HG03060 (cell line): ENCODE measurements at regions not wholly inside any gene's neighbourhood (a gene's known extent, or its start where the extent isn't known, plus 50 kb on each side); places are given as distances from the start of the nearest gene placed in this dataset.
"Not testable (repeated sequence)": the region's sequence is repeated elsewhere in the genome, so short reads cannot be mapped to it uniquely, and the experiment has no call there.

Source experiments
- ATAC-seq: cut with Tn5 transposase; IDR thresholded peaks from one replicate; pipeline ENCODE4 v1.9.1; 2021; ENCODE audit warnings: low read depth, moderate number of reproducible peaks; ENCODE audit not compliant: unreplicated experiment

- no peak for ATAC-seq
Observed at GRCh38 chr11:42407341-42407740, 904.5 kb upstream of the API5 start.

DNA sequence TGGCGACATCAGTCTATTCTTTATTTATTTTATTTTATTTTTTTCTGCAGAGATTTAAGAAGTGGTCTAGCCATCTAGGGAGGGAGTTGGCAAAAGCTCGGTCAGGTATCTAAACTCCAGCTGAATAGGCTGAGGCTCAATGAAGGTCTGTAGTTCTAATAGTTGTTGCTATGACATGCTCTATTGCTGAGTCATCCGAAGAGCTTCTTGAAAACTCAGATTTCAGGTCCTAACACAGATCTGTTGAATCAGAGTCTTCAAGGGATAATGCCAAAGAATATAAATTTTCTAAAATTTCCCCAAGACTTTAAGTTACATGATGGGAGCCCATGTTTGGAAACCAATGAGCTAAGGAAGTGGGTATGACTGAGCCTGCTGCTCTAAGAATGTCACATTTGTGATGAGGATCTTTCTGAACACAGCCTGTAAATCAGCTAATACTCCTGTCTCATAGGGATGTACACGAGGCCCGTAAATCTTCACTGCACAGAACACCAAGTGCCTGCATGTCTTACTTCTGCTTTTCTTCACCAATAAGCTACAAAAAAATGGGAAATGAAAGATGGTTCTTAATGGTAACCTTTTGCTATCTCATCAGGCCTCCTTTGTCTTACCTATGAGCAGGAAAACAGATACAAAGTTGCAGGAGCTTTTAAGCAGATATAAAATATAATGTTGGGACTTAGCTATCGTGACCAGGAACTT lies 901.4 kb upstream of the API5 start:
- peak; percentile 68 for ATAC-seq

- no peak for ATAC-seq
Observed at GRCh38 chr11:42412590-42412989, 899.2 kb upstream of the API5 start.

GRCh38 chr11:42417691-42418090 lies 894.1 kb upstream of the API5 start:
- no peak for ATAC-seq

DNA sequence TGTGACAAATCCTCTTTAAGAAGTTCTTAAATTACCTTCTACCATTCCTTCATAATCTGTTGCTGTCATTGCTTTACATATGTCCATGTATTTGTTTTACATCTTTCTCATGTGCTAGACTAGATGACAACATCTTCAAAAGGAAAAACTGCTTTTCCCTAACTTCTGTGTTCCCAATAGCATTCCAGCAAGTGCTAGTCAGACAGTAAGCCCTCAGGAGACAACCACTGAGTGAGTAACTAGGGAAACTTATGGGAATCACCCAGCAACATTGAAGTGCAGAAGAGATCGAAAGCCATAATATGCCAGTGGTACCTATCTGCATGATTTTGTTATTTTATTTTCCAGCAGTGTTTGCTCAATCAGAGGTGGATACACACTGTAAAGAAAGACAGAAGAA lies 889.7 kb upstream of the API5 start:
- no peak for ATAC-seq

- ATAC-seq = not testable (repeated sequence)
Observed at GRCh38 chr11:42434911-42435310, 876.9 kb upstream of the API5 start.

DNA sequence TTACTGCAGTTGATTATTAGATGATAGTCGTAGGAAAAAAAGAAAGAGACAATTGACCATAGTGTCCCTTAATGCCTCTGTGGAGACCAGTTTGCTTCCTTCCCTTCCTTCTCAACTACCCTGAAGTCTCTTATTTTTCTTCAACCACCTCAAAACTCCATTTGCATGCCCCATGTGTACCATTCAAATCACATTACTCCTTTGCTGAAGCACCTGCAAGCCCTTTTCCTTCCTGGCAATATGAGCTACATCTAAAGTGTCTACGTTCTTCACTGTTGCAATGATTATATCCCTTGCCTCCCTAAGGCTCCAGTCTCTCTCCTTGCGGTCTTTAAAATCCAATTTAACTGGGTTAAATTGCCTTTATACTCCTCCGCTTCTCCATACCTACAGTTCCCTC lies 867.4 kb upstream of the API5 start:
- no peak for ATAC-seq

- no peak for ATAC-seq
Observed at GRCh38 chr11:42462558-42463310, 849.1 kb upstream of the API5 start.

- no peak for ATAC-seq
Observed at GRCh38 chr11:42465623-42466022, 846.2 kb upstream of the API5 start.

DNA sequence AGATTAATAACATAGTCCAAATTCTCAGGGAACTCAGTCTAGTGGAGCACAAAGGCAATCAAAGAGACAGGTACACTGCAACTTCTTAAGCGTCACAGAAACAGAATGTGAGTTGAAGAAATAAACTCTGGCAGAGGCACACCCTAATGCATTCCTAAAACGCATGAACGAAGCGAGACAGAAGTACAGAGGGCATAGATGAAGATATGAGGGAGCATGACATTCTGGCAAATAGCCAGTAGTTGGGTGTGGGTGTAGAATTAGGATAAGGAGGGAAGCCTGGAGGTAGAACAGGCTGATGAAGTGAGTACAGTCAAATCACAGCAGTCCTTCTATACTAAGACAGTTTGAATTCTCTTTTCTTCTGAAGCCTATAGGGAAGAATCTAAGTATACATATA lies 838.7 kb upstream of the API5 start:
- ATAC-seq = no peak

DNA sequence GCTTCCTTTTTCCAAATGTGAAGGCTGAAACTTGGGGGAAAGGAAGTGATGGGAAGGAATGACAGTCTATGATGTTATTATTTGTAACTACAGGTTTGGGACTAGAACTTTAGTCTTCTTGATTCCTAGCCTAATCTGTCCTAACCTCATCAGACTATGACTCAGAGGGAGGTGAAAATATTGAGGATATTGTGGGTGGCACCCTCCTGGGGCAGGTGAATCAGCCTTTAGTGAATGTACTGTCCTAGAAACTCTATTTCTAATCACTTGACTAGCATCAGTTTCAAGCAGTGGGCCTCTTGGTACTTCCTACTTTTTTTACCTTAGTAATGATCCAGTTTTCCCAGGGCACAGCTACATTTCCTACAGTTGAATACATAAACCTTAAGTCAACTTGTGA lies 829.0 kb upstream of the API5 start:
- no peak for ATAC-seq

DNA sequence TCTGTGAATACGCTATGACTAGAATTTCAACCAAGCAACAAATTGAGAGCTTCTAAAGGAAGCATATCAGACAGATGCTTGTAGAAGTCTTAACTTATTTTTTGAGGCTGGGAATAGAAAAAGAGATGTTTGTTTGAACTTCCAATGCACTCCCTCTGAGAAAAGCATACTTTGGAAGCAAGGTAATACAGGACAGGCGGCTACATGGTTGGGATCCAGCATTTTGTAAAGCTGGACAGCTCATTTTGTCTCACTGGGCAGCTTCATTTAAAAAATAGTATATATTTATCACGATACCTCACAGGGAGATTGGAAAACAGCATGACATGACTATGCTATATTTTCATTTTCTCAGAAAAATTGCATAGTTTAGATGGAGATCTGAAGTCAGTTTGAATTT lies 821.3 kb upstream of the API5 start:
- ATAC-seq = no peak

DNA sequence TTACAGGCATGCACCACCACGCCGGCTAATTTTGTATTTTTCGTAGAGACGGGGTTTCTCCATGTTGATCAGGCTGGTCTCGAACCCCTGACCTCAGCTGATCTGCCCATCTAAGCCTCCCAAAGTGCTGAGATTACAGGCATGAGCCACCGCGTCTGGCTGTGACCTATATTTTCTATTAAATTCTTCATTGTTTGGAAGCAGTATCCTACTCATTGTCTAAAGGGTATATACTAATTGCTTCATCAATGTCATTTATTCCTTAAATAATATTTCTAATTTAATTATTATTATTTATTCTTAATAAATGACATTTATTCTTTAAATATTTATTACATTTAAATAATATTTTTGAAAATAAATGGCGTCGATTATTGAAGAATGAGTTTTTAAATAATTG lies 817.3 kb upstream of the API5 start:
- no peak for ATAC-seq

- ATAC-seq = no peak
Observed at GRCh38 chr11:42498971-42499370, 812.8 kb upstream of the API5 start.

DNA sequence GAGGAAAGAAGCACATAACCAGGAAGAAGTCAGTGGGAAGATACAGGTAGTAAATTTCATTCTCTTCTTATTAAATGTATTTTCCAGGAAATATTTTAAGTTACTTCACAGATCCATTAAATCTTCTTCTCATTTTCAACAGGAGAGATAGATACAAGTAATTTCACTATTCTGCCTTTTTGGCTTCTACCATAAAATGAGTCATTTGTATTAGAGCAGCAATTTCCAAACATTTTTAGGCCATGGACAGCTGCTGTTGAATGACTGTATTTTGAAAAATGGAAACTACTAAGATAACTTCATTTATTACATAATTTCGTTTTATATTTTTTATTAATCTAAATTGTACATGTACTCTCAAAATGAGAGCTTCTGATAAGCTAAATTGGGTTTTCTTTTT lies 809.6 kb upstream of the API5 start:
- ATAC-seq = no peak

GRCh38 chr11:42521994-42522393 lies 789.8 kb upstream of the API5 start:
- no peak for ATAC-seq

GRCh38 chr11:42524534-42525227 lies 787.1 kb upstream of the API5 start:
- ATAC-seq = peak; percentile 88

DNA sequence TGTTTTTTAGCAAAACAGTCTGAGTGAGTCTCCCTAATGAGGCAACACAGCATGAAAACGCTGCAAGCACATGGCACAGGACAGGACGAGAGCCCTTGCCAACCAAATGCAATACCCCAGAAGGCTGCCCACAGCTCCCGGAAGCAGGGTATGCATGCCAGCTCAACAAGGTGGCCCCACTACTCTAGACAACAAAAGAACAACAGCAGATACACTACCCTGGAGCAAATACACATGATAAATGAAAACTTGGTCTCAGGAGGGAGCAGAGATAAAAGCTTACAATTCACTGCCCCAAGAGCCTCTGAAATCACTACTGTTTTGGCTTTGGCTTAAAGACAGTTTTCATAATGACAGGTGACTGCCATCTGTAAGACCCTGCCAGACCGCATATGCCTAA lies 785.4 kb upstream of the API5 start:
- ATAC-seq = no peak

- no peak for ATAC-seq
Observed at GRCh38 chr11:42528471-42528870, 783.3 kb upstream of the API5 start.

GRCh38 chr11:42528911-42529310 lies 782.9 kb upstream of the API5 start:
- no peak for ATAC-seq

GRCh38 chr11:42536611-42537360 lies 775.0 kb upstream of the API5 start:
- no peak for ATAC-seq
